ENCODE measurements at regions not wholly inside any gene's neighbourhood (a gene's known extent, or its start where the extent isn't known, plus 50 kb on each side); places are given as distances from the start of the nearest gene placed in this dataset.

- no peak for TF ChIP-seq POLR2A (IDR thresholded peaks at IDR 0.05; ENCODE audit: low read length)
- TF ChIP-seq GATA1 (IDR thresholded peaks at IDR 0.05; ENCODE audit: low read depth, low read length): no peak
Measured at GRCh38 chr20:11249683-11250082, 575.9 kb upstream of the JAG1 start.
